KMS-11 (cell line): ENCODE measurements at regions not wholly inside any gene's neighbourhood (a gene's known extent, or its start where the extent isn't known, plus 50 kb on each side); places are given as distances from the start of the nearest gene placed in this dataset.

Source experiments
- H2AFZ ChIP-seq: fragments of 200-600 bp; sonication (generic); 2 replicates; pipeline ENCODE4 v1.6.1; 2016; ENCODE audit warnings: antibody characterized with exemption, mixed run types, low read depth
- H3K27ac ChIP-seq: fragments of 200-600 bp; sonication (generic); 2 replicates; pipeline ENCODE4 v1.6.1; 2016; ENCODE audit warnings: mild to moderate bottlenecking, mixed run types
- H3K27me3 ChIP-seq: fragments of 200-600 bp; sonication (generic); 2 replicates; pipeline ENCODE4 v1.6.1; 2017; ENCODE audit warnings: mild to moderate bottlenecking, low read depth, mixed run types, moderate library complexity; ENCODE audit not compliant: insufficient read depth
- H3K36me3 ChIP-seq: fragments of 200-600 bp; sonication (generic); 2 replicates; pipeline ENCODE4 v1.6.1; 2017; ENCODE audit warnings: mild to moderate bottlenecking, mixed run types; ENCODE audit not compliant: insufficient read depth
- H3K4me1 ChIP-seq: fragments of 200-600 bp; sonication (generic); 2 replicates; pipeline ENCODE4 v1.6.1; 2016; ENCODE audit warnings: mild to moderate bottlenecking, low read depth, mixed run types; ENCODE audit not compliant: poor library complexity, severe bottlenecking
- H3K4me2 ChIP-seq: fragments of 200-600 bp; sonication (generic); 2 replicates; pipeline ENCODE4 v1.7.0; 2016; ENCODE audit warnings: mild to moderate bottlenecking, mixed run types
- H3K4me3 ChIP-seq: fragments of 200-600 bp; sonication (generic); IDR thresholded peaks from 2 replicates; pipeline ENCODE4 v1.6.1; 2017; ENCODE audit warnings: low read depth, low read length, mixed read lengths; ENCODE audit not compliant: insufficient read depth
- H3K79me2 ChIP-seq: fragments of 200-600 bp; sonication (generic); 2 replicates; pipeline ENCODE4 v1.6.1; 2016; ENCODE audit warnings: low read depth, mixed run types; ENCODE audit not compliant: insufficient read depth
- H3K9ac ChIP-seq: fragments of 200-600 bp; sonication (generic); 2 replicates; pipeline ENCODE4 v1.6.1; 2016; ENCODE audit warnings: mild to moderate bottlenecking, mixed run types
- H4K20me1 ChIP-seq: fragments of 200-600 bp; sonication (generic); 2 replicates; pipeline ENCODE4 v1.6.1; 2016; ENCODE audit warnings: mild to moderate bottlenecking, mixed run types; ENCODE audit not compliant: insufficient read depth
- CTCF ChIP-seq: fragments of 200-600 bp; sonication (generic); conservative IDR thresholded peaks from 2 replicates; pipeline ENCODE4 v1.6.1; 2017; ENCODE audit warnings: low read depth, mild to moderate bottlenecking, antibody characterized with exemption, low read length, moderate library complexity, mixed read lengths

GRCh38 chr12:31820832-31821231 lies 92.0 kb upstream of the AMN1 start:
- Histone ChIP-seq H3K27ac (no peak overlapping the region), H3K9ac (no peak overlapping the region), H2AFZ (no peak overlapping the region), H3K4me2 (no peak overlapping the region), H3K36me3 (no peaks in the 10 kb centered on the region), H3K4me1 (no peaks in the 10 kb centered on the region), H3K27me3 (no peaks in the 10 kb centered on the region), H3K79me2 (no peaks in the 10 kb centered on the region), H3K4me3 (no peak overlapping the region), H4K20me1 (no peaks in the 10 kb centered on the region)
- no peak for TF ChIP-seq CTCF

- TF ChIP-seq CTCF, result no peak
- H3K4me3 ChIP-seq, result no peak overlapping the region
- H3K27ac ChIP-seq, result no peak overlapping the region
- H3K4me2 ChIP-seq, result no peak overlapping the region
- H3K9ac ChIP-seq, result no peak overlapping the region
- no peaks in the 10 kb centered on the region for H3K36me3 ChIP-seq
- H3K27me3 ChIP-seq, result no peaks in the 10 kb centered on the region
- no peaks in the 10 kb centered on the region for H3K4me1 ChIP-seq
- no peaks in the 10 kb centered on the region for H3K79me2 ChIP-seq
- H4K20me1 ChIP-seq, result no peaks in the 10 kb centered on the region
- no peak overlapping the region for H2AFZ ChIP-seq
These were observed 90.6 kb upstream of the AMN1 start for GRCh38 chr12:31819427-31819826.

- Histone ChIP-seq H3K79me2 (no peaks in the 10 kb centered on the region), H2AFZ (no peak overlapping the region), H4K20me1 (no peaks in the 10 kb centered on the region), H3K36me3 (no peaks in the 10 kb centered on the region), H3K4me2 (no peak overlapping the region), H3K4me3 (no peak overlapping the region), H3K27ac (no peak overlapping the region), H3K9ac (no peak overlapping the region), H3K27me3 (no peaks in the 10 kb centered on the region), H3K4me1 (no peaks in the 10 kb centered on the region)
- no peak for TF ChIP-seq CTCF
These were observed 89.9 kb upstream of the AMN1 start for GRCh38 chr12:31818623-31819268.

GRCh38 chr12:31817120-31817519 lies 88.3 kb upstream of the AMN1 start:
- Histone ChIP-seq H3K4me2 (no peak overlapping the region), H4K20me1 (no peaks in the 10 kb centered on the region), H3K9ac (no peak overlapping the region), H3K27me3 (no peaks in the 10 kb centered on the region), H3K36me3 (no peaks in the 10 kb centered on the region), H3K4me3 (no peak overlapping the region), H3K27ac (no peak overlapping the region), H3K4me1 (no peaks in the 10 kb centered on the region), H3K79me2 (no peaks in the 10 kb centered on the region), H2AFZ (no peak overlapping the region)
- no peak for TF ChIP-seq CTCF
